Thyroid gland (tissue), 4 donors: ENCODE measurements at regions not wholly inside any gene's neighbourhood (a gene's known extent, or its start where the extent isn't known, plus 50 kb on each side); places are given as distances from the start of the nearest gene placed in this dataset.

Experiments
- POLR2A ChIP-seq, 2 donors: fragments of 450-650 bp; IDR thresholded peaks; one replicate each; pipeline ENCODE4 v1.6.1; 2017; ENCODE audit warnings: antibody characterized with exemption in 2 of 2, mild to moderate bottlenecking in 2 of 2, moderate library complexity in 1 of 2
- TF ChIP-seq, protein P1 (sequence below), 6 experiments: fragments of 200-600 bp in 3 of 6; fragments of 450-650 bp in 3 of 6; sonication (generic) in 3 of 6; IDR thresholded peaks; one replicate each; pipeline ENCODE4 v1.5.1; 2016 to 2019; ENCODE audit warnings: antibody characterized with exemption in 6 of 6, mild to moderate bottlenecking in 2 of 6, inconsistent platforms in 1 of 6, moderate library complexity in 1 of 6

DNA sequence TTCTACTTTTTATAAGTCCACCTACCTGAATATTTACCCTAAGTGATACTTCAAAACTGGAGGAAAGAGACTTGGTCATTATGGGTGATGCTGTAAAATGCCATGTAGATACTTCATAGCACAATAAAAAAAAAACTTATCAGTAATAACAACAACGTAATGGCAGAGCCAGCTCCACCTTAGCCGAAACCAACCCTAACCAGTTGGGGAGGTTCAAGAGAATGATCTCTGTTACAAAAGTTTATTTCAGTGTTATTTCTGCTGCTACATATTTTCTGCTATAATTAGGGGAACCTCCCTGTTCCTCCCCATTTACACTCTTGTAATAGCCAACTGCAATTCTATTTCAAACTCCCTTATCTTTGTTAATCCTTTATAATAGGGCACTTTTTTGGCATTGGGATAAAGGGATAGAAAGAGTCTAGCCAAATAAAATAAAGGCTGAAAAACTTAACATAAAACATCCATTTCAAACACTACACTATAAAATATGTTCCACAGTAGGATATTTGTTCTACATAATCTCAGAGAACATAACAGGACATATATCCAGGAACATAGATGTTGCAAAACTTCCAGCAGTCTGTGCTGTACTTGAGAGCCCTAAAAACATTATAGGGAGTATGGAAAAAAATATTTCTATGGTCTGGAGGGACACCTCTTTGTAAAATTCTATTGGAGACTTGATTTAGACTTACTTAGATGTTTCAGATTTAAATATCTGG is 138.7 kb upstream of the POF1B start:
- TF ChIP-seq, protein P1, sequence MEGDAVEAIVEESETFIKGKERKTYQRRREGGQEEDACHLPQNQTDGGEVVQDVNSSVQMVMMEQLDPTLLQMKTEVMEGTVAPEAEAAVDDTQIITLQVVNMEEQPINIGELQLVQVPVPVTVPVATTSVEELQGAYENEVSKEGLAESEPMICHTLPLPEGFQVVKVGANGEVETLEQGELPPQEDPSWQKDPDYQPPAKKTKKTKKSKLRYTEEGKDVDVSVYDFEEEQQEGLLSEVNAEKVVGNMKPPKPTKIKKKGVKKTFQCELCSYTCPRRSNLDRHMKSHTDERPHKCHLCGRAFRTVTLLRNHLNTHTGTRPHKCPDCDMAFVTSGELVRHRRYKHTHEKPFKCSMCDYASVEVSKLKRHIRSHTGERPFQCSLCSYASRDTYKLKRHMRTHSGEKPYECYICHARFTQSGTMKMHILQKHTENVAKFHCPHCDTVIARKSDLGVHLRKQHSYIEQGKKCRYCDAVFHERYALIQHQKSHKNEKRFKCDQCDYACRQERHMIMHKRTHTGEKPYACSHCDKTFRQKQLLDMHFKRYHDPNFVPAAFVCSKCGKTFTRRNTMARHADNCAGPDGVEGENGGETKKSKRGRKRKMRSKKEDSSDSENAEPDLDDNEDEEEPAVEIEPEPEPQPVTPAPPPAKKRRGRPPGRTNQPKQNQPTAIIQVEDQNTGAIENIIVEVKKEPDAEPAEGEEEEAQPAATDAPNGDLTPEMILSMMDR (IDR thresholded peaks at IDR 0.05) = no peak
- TF ChIP-seq POLR2A (IDR thresholded peaks at IDR 0.05) = no peak
